ENCODE measurements at regions not wholly inside any gene's neighbourhood (a gene's known extent, or its start where the extent isn't known, plus 50 kb on each side); places are given as distances from the start of the nearest gene placed in this dataset.

DNA sequence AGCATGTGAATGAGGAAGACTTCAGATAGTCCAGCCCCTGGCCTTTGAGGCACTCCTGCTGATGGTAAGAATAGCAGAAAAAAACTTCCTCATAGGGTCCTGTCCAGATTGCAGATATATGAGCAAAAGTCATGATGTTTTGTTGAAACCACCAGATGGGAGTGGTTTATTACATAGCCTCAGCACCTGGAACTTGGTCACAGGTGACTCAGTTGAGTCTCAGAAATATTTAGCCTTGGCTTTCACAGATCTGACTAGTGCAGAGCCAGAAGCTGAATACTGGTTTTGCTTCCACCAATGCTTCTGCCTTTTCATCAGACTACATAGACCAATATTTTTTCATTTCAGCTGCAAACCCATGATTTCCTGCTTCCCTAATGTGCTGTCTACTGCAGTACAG, 994.9 kb upstream of the SLIT2 start:
- no peaks in the 10 kb centered on the region for H4K20me1 ChIP-seq (ENCODE audit: control insufficient read depth, insufficient read depth)
- H3K27ac ChIP-seq (ENCODE audit: control insufficient read depth, insufficient read depth) = no peak overlapping the region
- SMC1A ChIA-PET (ENCODE audit: uncharacterized antibody, unreplicated experiment) = no interaction called here
- RAD21 ChIA-PET (ENCODE audit: unreplicated experiment) = no interaction called here
- H3K9ac ChIP-seq (ENCODE audit: control insufficient read depth, insufficient read depth, low read length) = no peak overlapping the region
- ATAC-seq (no peak), DNase-seq (ENCODE audit: low read depth, low spot score) (no peak), FAIRE-seq (no peak)
- no peaks in the 10 kb centered on the region for H3K27me3 ChIP-seq (replicated peaks in 1 of 2; ENCODE audit: control insufficient read depth in 2 of 2, insufficient read depth in 2 of 2, low read length in 1 of 2)
- H3K9me3 ChIP-seq (replicated peaks; ENCODE audit: control insufficient read depth, insufficient read depth, low read length) = no peaks in the 10 kb centered on the region; the same call in 2 of the 3 replicates
- no peaks in the 10 kb centered on the region for H3K79me2 ChIP-seq (ENCODE audit: control insufficient read depth, insufficient read depth, low read length)
- CTCF ChIA-PET = no interaction called here
- BruUV-seq (replicated peaks) = no TSS peak
- H2AFZ ChIP-seq (ENCODE audit: control insufficient read depth, low read depth, low read length) = no peak overlapping the region
- H3K4me2 ChIP-seq (ENCODE audit: control insufficient read depth, insufficient read depth) = no peak overlapping the region
- intact Hi-C loops (cut with micrococcal nuclease; ENCODE audit: unreplicated experiment) = no loop called here
- no peak overlapping the region for H3K4me3 ChIP-seq
- POLR2A ChIA-PET = no interaction called here
- in situ Hi-C loops (cut with MboI) = loop anchor here (25.0 kb wide), 1 partner anchor 95 kb away; no protein-coding TSS in a partner anchor
- H3K4me1 ChIP-seq (ENCODE audit: control insufficient read depth, insufficient read depth, low read length) = no peaks in the 10 kb centered on the region
- H3K36me3 ChIP-seq (ENCODE audit: control insufficient read depth in 2 of 2, insufficient read depth in 2 of 2, low read length in 1 of 2) = no peaks in the 10 kb centered on the region
- TF ChIP-seq PAX8 (IDR thresholded peaks at IDR 0.05) = no peak
- TF ChIP-seq, protein P1, sequence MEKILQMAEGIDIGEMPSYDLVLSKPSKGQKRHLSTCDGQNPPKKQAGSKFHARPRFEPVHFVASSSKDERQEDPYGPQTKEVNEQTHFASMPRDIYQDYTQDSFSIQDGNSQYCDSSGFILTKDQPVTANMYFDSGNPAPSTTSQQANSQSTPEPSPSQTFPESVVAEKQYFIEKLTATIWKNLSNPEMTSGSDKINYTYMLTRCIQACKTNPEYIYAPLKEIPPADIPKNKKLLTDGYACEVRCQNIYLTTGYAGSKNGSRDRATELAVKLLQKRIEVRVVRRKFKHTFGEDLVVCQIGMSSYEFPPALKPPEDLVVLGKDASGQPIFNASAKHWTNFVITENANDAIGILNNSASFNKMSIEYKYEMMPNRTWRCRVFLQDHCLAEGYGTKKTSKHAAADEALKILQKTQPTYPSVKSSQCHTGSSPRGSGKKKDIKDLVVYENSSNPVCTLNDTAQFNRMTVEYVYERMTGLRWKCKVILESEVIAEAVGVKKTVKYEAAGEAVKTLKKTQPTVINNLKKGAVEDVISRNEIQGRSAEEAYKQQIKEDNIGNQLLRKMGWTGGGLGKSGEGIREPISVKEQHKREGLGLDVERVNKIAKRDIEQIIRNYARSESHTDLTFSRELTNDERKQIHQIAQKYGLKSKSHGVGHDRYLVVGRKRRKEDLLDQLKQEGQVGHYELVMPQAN (conservative IDR thresholded peaks at IDR 0.05) = no peak
- TF ChIP-seq, protein P2, sequence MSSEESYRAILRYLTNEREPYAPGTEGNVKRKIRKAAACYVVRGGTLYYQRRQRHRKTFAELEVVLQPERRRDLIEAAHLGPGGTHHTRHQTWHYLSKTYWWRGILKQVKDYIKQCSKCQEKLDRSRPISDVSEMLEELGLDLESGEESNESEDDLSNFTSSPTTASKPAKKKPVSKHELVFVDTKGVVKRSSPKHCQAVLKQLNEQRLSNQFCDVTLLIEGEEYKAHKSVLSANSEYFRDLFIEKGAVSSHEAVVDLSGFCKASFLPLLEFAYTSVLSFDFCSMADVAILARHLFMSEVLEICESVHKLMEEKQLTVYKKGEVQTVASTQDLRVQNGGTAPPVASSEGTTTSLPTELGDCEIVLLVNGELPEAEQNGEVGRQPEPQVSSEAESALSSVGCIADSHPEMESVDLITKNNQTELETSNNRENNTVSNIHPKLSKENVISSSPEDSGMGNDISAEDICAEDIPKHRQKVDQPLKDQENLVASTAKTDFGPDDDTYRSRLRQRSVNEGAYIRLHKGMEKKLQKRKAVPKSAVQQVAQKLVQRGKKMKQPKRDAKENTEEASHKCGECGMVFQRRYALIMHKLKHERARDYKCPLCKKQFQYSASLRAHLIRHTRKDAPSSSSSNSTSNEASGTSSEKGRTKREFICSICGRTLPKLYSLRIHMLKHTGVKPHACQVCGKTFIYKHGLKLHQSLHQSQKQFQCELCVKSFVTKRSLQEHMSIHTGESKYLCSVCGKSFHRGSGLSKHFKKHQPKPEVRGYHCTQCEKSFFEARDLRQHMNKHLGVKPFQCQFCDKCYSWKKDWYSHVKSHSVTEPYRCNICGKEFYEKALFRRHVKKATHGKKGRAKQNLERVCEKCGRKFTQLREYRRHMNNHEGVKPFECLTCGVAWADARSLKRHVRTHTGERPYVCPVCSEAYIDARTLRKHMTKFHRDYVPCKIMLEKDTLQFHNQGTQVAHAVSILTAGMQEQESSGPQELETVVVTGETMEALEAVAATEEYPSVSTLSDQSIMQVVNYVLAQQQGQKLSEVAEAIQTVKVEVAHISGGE (CRISPR knock-in tag; IDR thresholded peaks at IDR 0.05) = no peak
- no peak for TF ChIP-seq HDGF (IDR thresholded peaks at IDR 0.05)
- no peak for TF ChIP-seq TAF1 (IDR thresholded peaks at IDR 0.05; ENCODE audit: borderline replicate concordance, low read depth, low read length)
- TF ChIP-seq SUZ12 (IDR thresholded peaks at IDR 0.05; ENCODE audit: unreplicated experiment) = no peak
- no peak for TF ChIP-seq FOXK2 (IDR thresholded peaks at IDR 0.05)
- no peak for TF ChIP-seq NFYB (IDR thresholded peaks at IDR 0.05; ENCODE audit: insufficient read depth, low read depth, low read length)
- TF ChIP-seq, protein P3, sequence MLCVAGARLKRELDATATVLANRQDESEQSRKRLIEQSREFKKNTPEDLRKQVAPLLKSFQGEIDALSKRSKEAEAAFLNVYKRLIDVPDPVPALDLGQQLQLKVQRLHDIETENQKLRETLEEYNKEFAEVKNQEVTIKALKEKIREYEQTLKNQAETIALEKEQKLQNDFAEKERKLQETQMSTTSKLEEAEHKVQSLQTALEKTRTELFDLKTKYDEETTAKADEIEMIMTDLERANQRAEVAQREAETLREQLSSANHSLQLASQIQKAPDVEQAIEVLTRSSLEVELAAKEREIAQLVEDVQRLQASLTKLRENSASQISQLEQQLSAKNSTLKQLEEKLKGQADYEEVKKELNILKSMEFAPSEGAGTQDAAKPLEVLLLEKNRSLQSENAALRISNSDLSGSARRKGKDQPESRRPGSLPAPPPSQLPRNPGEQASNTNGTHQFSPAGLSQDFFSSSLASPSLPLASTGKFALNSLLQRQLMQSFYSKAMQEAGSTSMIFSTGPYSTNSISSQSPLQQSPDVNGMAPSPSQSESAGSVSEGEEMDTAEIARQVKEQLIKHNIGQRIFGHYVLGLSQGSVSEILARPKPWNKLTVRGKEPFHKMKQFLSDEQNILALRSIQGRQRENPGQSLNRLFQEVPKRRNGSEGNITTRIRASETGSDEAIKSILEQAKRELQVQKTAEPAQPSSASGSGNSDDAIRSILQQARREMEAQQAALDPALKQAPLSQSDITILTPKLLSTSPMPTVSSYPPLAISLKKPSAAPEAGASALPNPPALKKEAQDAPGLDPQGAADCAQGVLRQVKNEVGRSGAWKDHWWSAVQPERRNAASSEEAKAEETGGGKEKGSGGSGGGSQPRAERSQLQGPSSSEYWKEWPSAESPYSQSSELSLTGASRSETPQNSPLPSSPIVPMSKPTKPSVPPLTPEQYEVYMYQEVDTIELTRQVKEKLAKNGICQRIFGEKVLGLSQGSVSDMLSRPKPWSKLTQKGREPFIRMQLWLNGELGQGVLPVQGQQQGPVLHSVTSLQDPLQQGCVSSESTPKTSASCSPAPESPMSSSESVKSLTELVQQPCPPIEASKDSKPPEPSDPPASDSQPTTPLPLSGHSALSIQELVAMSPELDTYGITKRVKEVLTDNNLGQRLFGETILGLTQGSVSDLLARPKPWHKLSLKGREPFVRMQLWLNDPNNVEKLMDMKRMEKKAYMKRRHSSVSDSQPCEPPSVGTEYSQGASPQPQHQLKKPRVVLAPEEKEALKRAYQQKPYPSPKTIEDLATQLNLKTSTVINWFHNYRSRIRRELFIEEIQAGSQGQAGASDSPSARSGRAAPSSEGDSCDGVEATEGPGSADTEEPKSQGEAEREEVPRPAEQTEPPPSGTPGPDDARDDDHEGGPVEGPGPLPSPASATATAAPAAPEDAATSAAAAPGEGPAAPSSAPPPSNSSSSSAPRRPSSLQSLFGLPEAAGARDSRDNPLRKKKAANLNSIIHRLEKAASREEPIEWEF (IDR thresholded peaks at IDR 0.05; ENCODE audit: insufficient replicate concordance, low read depth, low read length) = no peak
- TF ChIP-seq, protein P4, sequence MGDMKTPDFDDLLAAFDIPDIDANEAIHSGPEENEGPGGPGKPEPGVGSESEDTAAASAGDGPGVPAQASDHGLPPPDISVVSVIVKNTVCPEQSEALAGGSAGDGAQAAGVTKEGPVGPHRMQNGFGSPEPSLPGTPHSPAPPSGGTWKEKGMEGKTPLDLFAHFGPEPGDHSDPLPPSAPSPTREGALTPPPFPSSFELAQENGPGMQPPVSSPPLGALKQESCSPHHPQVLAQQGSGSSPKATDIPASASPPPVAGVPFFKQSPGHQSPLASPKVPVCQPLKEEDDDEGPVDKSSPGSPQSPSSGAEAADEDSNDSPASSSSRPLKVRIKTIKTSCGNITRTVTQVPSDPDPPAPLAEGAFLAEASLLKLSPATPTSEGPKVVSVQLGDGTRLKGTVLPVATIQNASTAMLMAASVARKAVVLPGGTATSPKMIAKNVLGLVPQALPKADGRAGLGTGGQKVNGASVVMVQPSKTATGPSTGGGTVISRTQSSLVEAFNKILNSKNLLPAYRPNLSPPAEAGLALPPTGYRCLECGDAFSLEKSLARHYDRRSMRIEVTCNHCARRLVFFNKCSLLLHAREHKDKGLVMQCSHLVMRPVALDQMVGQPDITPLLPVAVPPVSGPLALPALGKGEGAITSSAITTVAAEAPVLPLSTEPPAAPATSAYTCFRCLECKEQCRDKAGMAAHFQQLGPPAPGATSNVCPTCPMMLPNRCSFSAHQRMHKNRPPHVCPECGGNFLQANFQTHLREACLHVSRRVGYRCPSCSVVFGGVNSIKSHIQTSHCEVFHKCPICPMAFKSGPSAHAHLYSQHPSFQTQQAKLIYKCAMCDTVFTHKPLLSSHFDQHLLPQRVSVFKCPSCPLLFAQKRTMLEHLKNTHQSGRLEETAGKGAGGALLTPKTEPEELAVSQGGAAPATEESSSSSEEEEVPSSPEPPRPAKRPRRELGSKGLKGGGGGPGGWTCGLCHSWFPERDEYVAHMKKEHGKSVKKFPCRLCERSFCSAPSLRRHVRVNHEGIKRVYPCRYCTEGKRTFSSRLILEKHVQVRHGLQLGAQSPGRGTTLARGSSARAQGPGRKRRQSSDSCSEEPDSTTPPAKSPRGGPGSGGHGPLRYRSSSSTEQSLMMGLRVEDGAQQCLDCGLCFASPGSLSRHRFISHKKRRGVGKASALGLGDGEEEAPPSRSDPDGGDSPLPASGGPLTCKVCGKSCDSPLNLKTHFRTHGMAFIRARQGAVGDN (IDR thresholded peaks at IDR 0.05) = no peak

All from GM12878 (cell line).